HL-60 (cell line): ENCODE measurements at regions not wholly inside any gene's neighbourhood (a gene's known extent, or its start where the extent isn't known, plus 50 kb on each side); places are given as distances from the start of the nearest gene placed in this dataset.

Experiments
- GABPA ChIP-seq: IDR thresholded peaks from 2 replicates; pipeline ENCODE4 v1.6.1; 2012; ENCODE audit warnings: low read depth
- POLR2AphosphoS5 ChIP-seq: IDR thresholded peaks from 2 replicates; pipeline ENCODE4 v1.6.1; 2012; ENCODE audit warnings: low read depth
- SPI1 ChIP-seq: IDR thresholded peaks from 2 replicates; pipeline ENCODE4 v1.6.1; 2012; ENCODE audit warnings: low read depth, mild to moderate bottlenecking, borderline replicate concordance
- TF ChIP-seq, protein P1 (sequence below): IDR thresholded peaks from one replicate; pipeline ENCODE4 v1.5.1; 2011; ENCODE audit warnings: low read length, control low read depth, inconsistent platforms; ENCODE audit not compliant: insufficient read depth
- TF ChIP-seq, protein P2 (sequence below): IDR thresholded peaks from 2 replicates; pipeline ENCODE4 v1.6.1; 2012; ENCODE audit warnings: low read depth; ENCODE audit not compliant: insufficient replicate concordance

DNA sequence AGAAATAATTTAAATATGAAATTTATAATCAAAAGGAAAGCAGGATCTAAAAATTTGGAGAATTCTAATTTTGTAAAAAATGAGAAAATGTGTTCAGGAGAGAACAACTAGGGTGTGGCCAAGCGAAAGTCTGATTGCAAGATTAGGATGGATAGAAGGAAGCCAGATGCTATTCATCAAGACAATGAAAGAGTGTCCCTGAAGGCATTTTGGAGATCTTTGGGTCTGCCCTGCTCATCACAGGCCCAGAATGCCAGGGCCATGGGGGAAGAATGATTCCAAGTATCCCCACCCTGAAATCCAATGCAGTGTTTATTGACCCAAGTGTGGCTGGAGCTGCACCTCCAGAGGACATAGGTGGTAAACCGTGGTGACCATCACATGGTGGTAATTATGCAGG lies 724.0 kb upstream of the FZD8 start:
- TF ChIP-seq, protein P1, sequence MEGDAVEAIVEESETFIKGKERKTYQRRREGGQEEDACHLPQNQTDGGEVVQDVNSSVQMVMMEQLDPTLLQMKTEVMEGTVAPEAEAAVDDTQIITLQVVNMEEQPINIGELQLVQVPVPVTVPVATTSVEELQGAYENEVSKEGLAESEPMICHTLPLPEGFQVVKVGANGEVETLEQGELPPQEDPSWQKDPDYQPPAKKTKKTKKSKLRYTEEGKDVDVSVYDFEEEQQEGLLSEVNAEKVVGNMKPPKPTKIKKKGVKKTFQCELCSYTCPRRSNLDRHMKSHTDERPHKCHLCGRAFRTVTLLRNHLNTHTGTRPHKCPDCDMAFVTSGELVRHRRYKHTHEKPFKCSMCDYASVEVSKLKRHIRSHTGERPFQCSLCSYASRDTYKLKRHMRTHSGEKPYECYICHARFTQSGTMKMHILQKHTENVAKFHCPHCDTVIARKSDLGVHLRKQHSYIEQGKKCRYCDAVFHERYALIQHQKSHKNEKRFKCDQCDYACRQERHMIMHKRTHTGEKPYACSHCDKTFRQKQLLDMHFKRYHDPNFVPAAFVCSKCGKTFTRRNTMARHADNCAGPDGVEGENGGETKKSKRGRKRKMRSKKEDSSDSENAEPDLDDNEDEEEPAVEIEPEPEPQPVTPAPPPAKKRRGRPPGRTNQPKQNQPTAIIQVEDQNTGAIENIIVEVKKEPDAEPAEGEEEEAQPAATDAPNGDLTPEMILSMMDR = no peak
- no peak for TF ChIP-seq GABPA
- no peak for TF ChIP-seq POLR2AphosphoS5
- TF ChIP-seq, protein P2, sequence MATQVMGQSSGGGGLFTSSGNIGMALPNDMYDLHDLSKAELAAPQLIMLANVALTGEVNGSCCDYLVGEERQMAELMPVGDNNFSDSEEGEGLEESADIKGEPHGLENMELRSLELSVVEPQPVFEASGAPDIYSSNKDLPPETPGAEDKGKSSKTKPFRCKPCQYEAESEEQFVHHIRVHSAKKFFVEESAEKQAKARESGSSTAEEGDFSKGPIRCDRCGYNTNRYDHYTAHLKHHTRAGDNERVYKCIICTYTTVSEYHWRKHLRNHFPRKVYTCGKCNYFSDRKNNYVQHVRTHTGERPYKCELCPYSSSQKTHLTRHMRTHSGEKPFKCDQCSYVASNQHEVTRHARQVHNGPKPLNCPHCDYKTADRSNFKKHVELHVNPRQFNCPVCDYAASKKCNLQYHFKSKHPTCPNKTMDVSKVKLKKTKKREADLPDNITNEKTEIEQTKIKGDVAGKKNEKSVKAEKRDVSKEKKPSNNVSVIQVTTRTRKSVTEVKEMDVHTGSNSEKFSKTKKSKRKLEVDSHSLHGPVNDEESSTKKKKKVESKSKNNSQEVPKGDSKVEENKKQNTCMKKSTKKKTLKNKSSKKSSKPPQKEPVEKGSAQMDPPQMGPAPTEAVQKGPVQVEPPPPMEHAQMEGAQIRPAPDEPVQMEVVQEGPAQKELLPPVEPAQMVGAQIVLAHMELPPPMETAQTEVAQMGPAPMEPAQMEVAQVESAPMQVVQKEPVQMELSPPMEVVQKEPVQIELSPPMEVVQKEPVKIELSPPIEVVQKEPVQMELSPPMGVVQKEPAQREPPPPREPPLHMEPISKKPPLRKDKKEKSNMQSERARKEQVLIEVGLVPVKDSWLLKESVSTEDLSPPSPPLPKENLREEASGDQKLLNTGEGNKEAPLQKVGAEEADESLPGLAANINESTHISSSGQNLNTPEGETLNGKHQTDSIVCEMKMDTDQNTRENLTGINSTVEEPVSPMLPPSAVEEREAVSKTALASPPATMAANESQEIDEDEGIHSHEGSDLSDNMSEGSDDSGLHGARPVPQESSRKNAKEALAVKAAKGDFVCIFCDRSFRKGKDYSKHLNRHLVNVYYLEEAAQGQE = no peak
- TF ChIP-seq SPI1 = no peak
